Activated T-helper 1 cell treated with anti-CD3 and anti-CD28 coated beads, Interleukin-12 subunit alpha, Interleukin-12 subunit beta, Interleukin-2, Interleukin-4 antibody, amounts not matched to agents 30 ng/mL and 10 ng/mL and 1 ng/mL, durations not matched to agents 14 hours and 24 hours and 36 hours (primary cell): ENCODE measurements at regions not wholly inside any gene's neighbourhood (a gene's known extent, or its start where the extent isn't known, plus 50 kb on each side); places are given as distances from the start of the nearest gene placed in this dataset.

Experiments
- DNase-seq: peaks from one replicate; pipeline ENCODE4 v3.0.0; 2021; ENCODE audit warnings: low spot score
- H3K27ac Mint-ChIP-seq: one replicate; pipeline ENCODE4 v1.8.0; 2021; ENCODE audit warnings: mild to moderate bottlenecking, mixed read lengths
- H3K27me3 Mint-ChIP-seq: one replicate; pipeline ENCODE4 v1.8.0; 2022; ENCODE audit warnings: mild to moderate bottlenecking, moderate library complexity, mixed read lengths; ENCODE audit not compliant: insufficient read depth
- H3K36me3 Mint-ChIP-seq: one replicate; pipeline ENCODE4 v1.8.0; 2021; ENCODE audit warnings: low read depth, mixed read lengths
- H3K4me1 Mint-ChIP-seq: one replicate; pipeline ENCODE4 v1.8.0; 2021; ENCODE audit warnings: low read depth, mixed read lengths
- H3K4me3 Mint-ChIP-seq: one replicate; pipeline ENCODE4 v1.8.0; 2021; ENCODE audit warnings: mild to moderate bottlenecking, moderate library complexity, mixed read lengths
- H3K9me3 Mint-ChIP-seq: one replicate; pipeline ENCODE4 v1.8.0; 2021; ENCODE audit warnings: mixed read lengths
- intact Hi-C: fragments of 100-400 bp; cut with micrococcal nuclease; formaldehyde crosslinking; loops from one replicate; pipeline ENCODE4 v1.15.1; 2024

- no peaks in the 10 kb centered on the region for H3K9me3 Mint-ChIP-seq
- no peak for DNase-seq
- intact Hi-C loops = no loop called here
- peaks cover 19% of the 10 kb centered on the region for H3K4me1 Mint-ChIP-seq
- H3K4me3 Mint-ChIP-seq = no peak overlapping the region
- no peak overlapping the region for H3K27ac Mint-ChIP-seq
- no peaks in the 10 kb centered on the region for H3K36me3 Mint-ChIP-seq
- H3K27me3 Mint-ChIP-seq = peaks cover 13% of the 10 kb centered on the region
Observed at GRCh38 chr1:25041916-25042315, 111.8 kb upstream of the RUNX3 start.

GRCh38 chr1:25040122-25040685 lies 110.1 kb upstream of the RUNX3 start:
- Mint-ChIP-seq H3K36me3 (no peaks in the 10 kb centered on the region), H3K9me3 (no peaks in the 10 kb centered on the region)

GRCh38 chr1:25039229-25039628 lies 109.2 kb upstream of the RUNX3 start:
- Mint-ChIP-seq H3K4me3 (no peak overlapping the region), H3K9me3 (no peaks in the 10 kb centered on the region), H3K4me1 (peaks cover 21% of the 10 kb centered on the region), H3K27ac (no peak overlapping the region), H3K36me3 (no peaks in the 10 kb centered on the region), H3K27me3 (peaks cover 11% of the 10 kb centered on the region)
- DNase-seq = no peak
- intact Hi-C loops = no loop called here

More at GRCh38 chr1:25040122-25040685, 110.1 kb upstream of the RUNX3 start:
- DNase-seq = no peak
- Mint-ChIP-seq H3K4me1 (peaks cover 21% of the 10 kb centered on the region), H3K27ac (no peak overlapping the region), H3K27me3 (peaks cover 13% of the 10 kb centered on the region), H3K4me3 (no peak overlapping the region)
- intact Hi-C loops = no loop called here

- DNase-seq = no peak
- H3K27ac Mint-ChIP-seq = no peak overlapping the region
- H3K36me3 Mint-ChIP-seq = no peaks in the 10 kb centered on the region
- H3K9me3 Mint-ChIP-seq = no peaks in the 10 kb centered on the region
- H3K4me1 Mint-ChIP-seq = peaks cover 21% of the 10 kb centered on the region
- intact Hi-C loops = no loop called here
- H3K4me3 Mint-ChIP-seq = no peak overlapping the region
- peaks cover 7% of the 10 kb centered on the region for H3K27me3 Mint-ChIP-seq
Observed at GRCh38 chr1:25038699-25039098, 108.6 kb upstream of the RUNX3 start.

GRCh38 chr1:25037174-25038074 lies 107.3 kb upstream of the RUNX3 start:
- peaks cover 7% of the 10 kb centered on the region for H3K27me3 Mint-ChIP-seq
- H3K4me1 Mint-ChIP-seq = peaks cover 32% of the 10 kb centered on the region
- no peaks in the 10 kb centered on the region for H3K36me3 Mint-ChIP-seq
- no peaks in the 10 kb centered on the region for H3K9me3 Mint-ChIP-seq
- no peak overlapping the region for H3K4me3 Mint-ChIP-seq
- peak; percentile 50 for DNase-seq
- intact Hi-C loops = loop anchor here (1.0 to 2.0 kb wide), 6 partner anchors 15 to 189 kb away; no protein-coding TSS in a partner anchor
- H3K27ac Mint-ChIP-seq = peak overlapping the region; percentile 4

GRCh38 chr1:25036117-25036546 lies 106.1 kb upstream of the RUNX3 start:
- DNase-seq = no peak
- Mint-ChIP-seq H3K27me3 (peaks cover 5% of the 10 kb centered on the region), H3K4me3 (no peak overlapping the region), H3K27ac (no peak overlapping the region), H3K4me1 (peaks cover 45% of the 10 kb centered on the region), H3K36me3 (no peaks in the 10 kb centered on the region), H3K9me3 (no peaks in the 10 kb centered on the region)
- intact Hi-C loops = loop anchor here (2.0 kb wide), 1 partner anchor 13 kb away; no protein-coding TSS in a partner anchor

GRCh38 chr1:25035523-25036116 lies 105.5 kb upstream of the RUNX3 start:
- Mint-ChIP-seq H3K27me3 (peaks cover 3% of the 10 kb centered on the region), H3K4me3 (no peak overlapping the region), H3K27ac (no peak overlapping the region), H3K9me3 (no peaks in the 10 kb centered on the region), H3K36me3 (peaks cover 2% of the 10 kb centered on the region), H3K4me1 (peaks cover 50% of the 10 kb centered on the region)
- intact Hi-C loops = loop anchor here (2.0 kb wide), 1 partner anchor 13 kb away; no protein-coding TSS in a partner anchor
- no peak for DNase-seq

GRCh38 chr1:25034736-25035522 lies 104.9 kb upstream of the RUNX3 start:
- Mint-ChIP-seq H3K27me3 (peaks cover 2% of the 10 kb centered on the region), H3K4me3 (no peak overlapping the region), H3K27ac (no peak overlapping the region), H3K9me3 (no peaks in the 10 kb centered on the region), H3K4me1 (peaks cover 57% of the 10 kb centered on the region), H3K36me3 (peaks cover 2% of the 10 kb centered on the region)
- intact Hi-C loops = no loop called here
- no peak for DNase-seq

- DNase-seq = no peak
- peaks cover 66% of the 10 kb centered on the region for H3K4me1 Mint-ChIP-seq
- intact Hi-C loops = no loop called here
- H3K27ac Mint-ChIP-seq = peak overlapping the region; percentile 11
- peaks cover 2% of the 10 kb centered on the region for H3K36me3 Mint-ChIP-seq
- peaks cover 2% of the 10 kb centered on the region for H3K27me3 Mint-ChIP-seq
- H3K9me3 Mint-ChIP-seq = no peaks in the 10 kb centered on the region
- no peak overlapping the region for H3K4me3 Mint-ChIP-seq
Observed at GRCh38 chr1:25033828-25034705, 104.0 kb upstream of the RUNX3 start.

- H3K27me3 Mint-ChIP-seq = peaks cover 2% of the 10 kb centered on the region
- H3K36me3 Mint-ChIP-seq = peaks cover 2% of the 10 kb centered on the region
- no peaks in the 10 kb centered on the region for H3K9me3 Mint-ChIP-seq
- DNase-seq = no peak
- peak overlapping the region; percentile 32 for H3K27ac Mint-ChIP-seq
- intact Hi-C loops = no loop called here
- peak overlapping the region; percentile 88 for H3K4me3 Mint-ChIP-seq
- peaks cover 67% of the 10 kb centered on the region for H3K4me1 Mint-ChIP-seq
Observed at GRCh38 chr1:25033030-25033827, 103.2 kb upstream of the RUNX3 start.

- Mint-ChIP-seq H3K36me3 (peaks cover 2% of the 10 kb centered on the region), H3K9me3 (no peaks in the 10 kb centered on the region), H3K4me3 (peak overlapping the region; percentile 88), H3K27ac (peak overlapping the region; percentile 99), H3K27me3 (peaks cover 2% of the 10 kb centered on the region), H3K4me1 (peaks cover 68% of the 10 kb centered on the region)
- DNase-seq = no peak
- intact Hi-C loops = loop anchor here (1.0 kb wide), 1 partner anchor 29 kb away; no protein-coding TSS in a partner anchor
Observed at GRCh38 chr1:25031966-25032667, 102.0 kb upstream of the RUNX3 start.
